ENCODE measurements at regions not wholly inside any gene's neighbourhood (a gene's known extent, or its start where the extent isn't known, plus 50 kb on each side); places are given as distances from the start of the nearest gene placed in this dataset.
"Not testable (repeated sequence)": the region's sequence is repeated elsewhere in the genome, so short reads cannot be mapped to it uniquely, and the experiment has no call there.

- not testable (repeated sequence) for TF ChIP-seq CTCF (IDR thresholded peaks at IDR 0.05; ENCODE audit: insufficient read depth, low read depth, low read length); EZH2 (IDR thresholded peaks at IDR 0.05; ENCODE audit: insufficient read depth, low read length)
Observed at GRCh38 chr5:159524279-159524678, 194.0 kb upstream of the IL12B start.
